ENCODE measurements at regions not wholly inside any gene's neighbourhood (a gene's known extent, or its start where the extent isn't known, plus 50 kb on each side); places are given as distances from the start of the nearest gene placed in this dataset.

DNA sequence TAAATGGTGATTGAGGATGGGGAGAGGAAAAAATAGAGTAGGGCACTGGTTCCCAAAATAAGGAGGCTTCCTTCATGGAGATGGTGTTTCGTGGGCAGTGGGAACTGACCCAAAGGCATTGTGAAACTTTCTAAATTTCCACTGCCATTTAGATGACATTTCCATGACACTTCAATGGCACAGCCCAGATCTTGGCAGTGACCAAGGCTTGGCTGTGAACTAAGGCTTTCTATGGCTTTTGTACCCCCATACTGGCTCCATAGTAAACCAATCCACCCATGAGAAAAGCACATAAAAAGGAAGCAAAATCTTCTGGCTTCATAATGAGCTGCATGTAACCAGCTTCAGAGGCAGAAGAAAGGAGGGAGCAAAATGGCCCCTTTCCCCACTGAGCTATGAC lies 321.0 kb upstream of the TLE4 start:
- Histone ChIP-seq H4K91ac (replicated peaks; ENCODE audit: insufficient read length, low read length) (no peak overlapping the region), H3K23me2 (ENCODE audit: low read depth, low read length) (no peaks in the 10 kb centered on the region), H3K36me3 (ENCODE audit: control insufficient read depth in 2 of 4, insufficient read depth in 4 of 4, low read length in 3 of 4) (no peaks in the 10 kb centered on the region), H3K56ac (replicated peaks; ENCODE audit: insufficient read length, low read depth, low read length) (no peak overlapping the region), H3K14ac (ENCODE audit: insufficient read length) (no peak overlapping the region), H3K79me1 (ENCODE audit: low read depth, low read length) (no peaks in the 10 kb centered on the region), H2BK12ac (ENCODE audit: low read depth, low read length) (no peak overlapping the region), H3K9me3 (ENCODE audit: insufficient read depth in 2 of 2, low read depth in 1 of 2, low read length in 1 of 2) (no peaks in the 10 kb centered on the region), H2BK20ac (ENCODE audit: low read length) (no peak overlapping the region), H2AK5ac (ENCODE audit: low read depth, low read length) (no peak overlapping the region), H2BK15ac (ENCODE audit: low read length) (no peak overlapping the region), H3K27ac (ENCODE audit: low read depth, low read length) (no peak overlapping the region), H3K27me3 (replicated peaks in 1 of 4; ENCODE audit: control insufficient read depth in 3 of 4, extremely low read depth in 1 of 4, insufficient read depth in 3 of 4, low read length in 3 of 4) (no peaks in the 10 kb centered on the region), H2AFZ (ENCODE audit: low read length) (no peak overlapping the region), H3K9ac (replicated peaks in 1 of 4; ENCODE audit: extremely low read depth in 1 of 4, low read depth in 3 of 4, low read length in 3 of 4) (no peak overlapping the region), H3K79me2 (ENCODE audit: control insufficient read depth in 1 of 2, insufficient read depth in 2 of 2, low read length in 2 of 2) (no peaks in the 10 kb centered on the region), H3K4ac (replicated peaks; ENCODE audit: insufficient read length, low read depth, low read length) (no peak overlapping the region), H4K20me1 (replicated peaks in 1 of 2; ENCODE audit: control insufficient read depth in 1 of 2, insufficient read depth in 2 of 2, low read length in 2 of 2) (no peaks in the 10 kb centered on the region), H2BK5ac (ENCODE audit: low read depth, low read length) (no peak overlapping the region), H3K4me1 (replicated peaks in 1 of 4; ENCODE audit: control insufficient read depth in 3 of 4, insufficient read depth in 4 of 4, low read length in 3 of 4) (no peaks in the 10 kb centered on the region), H3K4me3 (ENCODE audit: extremely low read depth in 1 of 4, insufficient read depth in 2 of 4, low read depth in 3 of 4, low read length in 4 of 4) (no peak overlapping the region), H2BK120ac (replicated peaks; ENCODE audit: low read depth, low read length) (no peak overlapping the region), H4K8ac (ENCODE audit: extremely low read depth, insufficient read depth, low read length) (no peak overlapping the region), H3K23ac (ENCODE audit: insufficient read length) (no peak overlapping the region), H3K18ac (ENCODE audit: extremely low read depth, low read length) (no peak overlapping the region), H4K5ac (ENCODE audit: insufficient read length, low read depth, low read length) (no peak overlapping the region), H3K4me2 (ENCODE audit: insufficient read depth in 1 of 2, low read depth in 2 of 2, low read length in 2 of 2) (no peak overlapping the region)
- POLR2A ChIA-PET (ENCODE audit: partially characterized antibody): interaction anchor here (0.6 kb wide), 1 partner anchor 630 kb away, joined by 4 read pairs; no protein-coding TSS in a partner anchor
- no peak for TF ChIP-seq CEBPB (IDR thresholded peaks at IDR 0.05; ENCODE audit: low read depth, low read length)
- TF ChIP-seq RAD21 (IDR thresholded peaks at IDR 0.05 in 1 of 2, conservative IDR thresholded peaks at IDR 0.05 in 1 of 2; ENCODE audit: low read depth in 2 of 2, low read length in 2 of 2): no peak
- TF ChIP-seq EGR1 (IDR thresholded peaks at IDR 0.05; ENCODE audit: borderline replicate concordance, low read depth, low read length): no peak
- TF ChIP-seq POLR2AphosphoS5 (IDR thresholded peaks at IDR 0.05; ENCODE audit: low read depth, low read length): no peak
- TF ChIP-seq SUZ12 (IDR thresholded peaks at IDR 0.05; ENCODE audit: low read length): no peak
- DNase-seq (ENCODE audit: low read depth in 1 of 2, low spot score in 2 of 2) (no peak), FAIRE-seq (no peak)
- 94% methylated on average over 1 of the region's 1 CpG; no CpG with 5 or more reads in 1 of the 2 experiments for WGBS, 2 experiments (ENCODE audit: extremely low coverage in 1 of 2, insufficient coverage in 1 of 2, insufficient read length in 1 of 2, insufficient replicate concordance in 2 of 2, low coverage in 1 of 2, low lambda C conversion rate in 2 of 2, missing lambda C conversion rate in 1 of 2)
- CTCF ChIA-PET (ENCODE audit: partially characterized antibody): interaction anchor here (1.0 kb wide), 1 partner anchor 8 kb away, joined by 3 read pairs; no protein-coding TSS in a partner anchor
